HL-60 (cell line): ENCODE measurements at regions not wholly inside any gene's neighbourhood (a gene's known extent, or its start where the extent isn't known, plus 50 kb on each side); places are given as distances from the start of the nearest gene placed in this dataset.

Source experiments
- DNase-seq, 2 experiments: peaks; one replicate each; pipeline ENCODE4 v3.0.0-alpha.2; 2010 to 2020; ENCODE audit warnings: low read depth in 1 of 2, low spot score in 1 of 2
- H3K27ac ChIP-seq: fragments of 250-450 bp; sonication (Bioruptor Pico); replicated peaks from 2 replicates; pipeline ENCODE4 v1.5.1; 2020; ENCODE audit warnings: mild to moderate bottlenecking, moderate library complexity
- H3K27me3 ChIP-seq: fragments of 250-450 bp; sonication (Bioruptor Pico); 2 replicates; pipeline ENCODE4 v1.5.1; 2021; ENCODE audit warnings: mild to moderate bottlenecking, moderate library complexity; ENCODE audit not compliant: insufficient read depth, poor library complexity, severe bottlenecking
- H3K4me3 ChIP-seq: replicated peaks from 2 replicates; pipeline ENCODE4 v1.5.1; 2011; ENCODE audit warnings: mild to moderate bottlenecking, control low read depth, low read length; ENCODE audit not compliant: insufficient read depth
- GABPA ChIP-seq: IDR thresholded peaks from 2 replicates; pipeline ENCODE4 v1.6.1; 2012; ENCODE audit warnings: low read depth
- POLR2AphosphoS5 ChIP-seq: IDR thresholded peaks from 2 replicates; pipeline ENCODE4 v1.6.1; 2012; ENCODE audit warnings: low read depth
- SPI1 ChIP-seq: IDR thresholded peaks from 2 replicates; pipeline ENCODE4 v1.6.1; 2012; ENCODE audit warnings: low read depth, mild to moderate bottlenecking, borderline replicate concordance
- TF ChIP-seq, protein P1 (sequence below): IDR thresholded peaks from 2 replicates; pipeline ENCODE4 v1.6.1; 2012; ENCODE audit warnings: low read depth; ENCODE audit not compliant: insufficient replicate concordance
- TF ChIP-seq, protein P2 (sequence below): IDR thresholded peaks from one replicate; pipeline ENCODE4 v1.5.1; 2011; ENCODE audit warnings: low read length, control low read depth, inconsistent platforms; ENCODE audit not compliant: insufficient read depth

- no peak overlapping the region for H3K27ac ChIP-seq
- peaks cover 2% of the 10 kb centered on the region for H3K27me3 ChIP-seq
- no peak for DNase-seq
- H3K4me3 ChIP-seq: no peak overlapping the region
- no peak for TF ChIP-seq GABPA
- TF ChIP-seq, protein P1, sequence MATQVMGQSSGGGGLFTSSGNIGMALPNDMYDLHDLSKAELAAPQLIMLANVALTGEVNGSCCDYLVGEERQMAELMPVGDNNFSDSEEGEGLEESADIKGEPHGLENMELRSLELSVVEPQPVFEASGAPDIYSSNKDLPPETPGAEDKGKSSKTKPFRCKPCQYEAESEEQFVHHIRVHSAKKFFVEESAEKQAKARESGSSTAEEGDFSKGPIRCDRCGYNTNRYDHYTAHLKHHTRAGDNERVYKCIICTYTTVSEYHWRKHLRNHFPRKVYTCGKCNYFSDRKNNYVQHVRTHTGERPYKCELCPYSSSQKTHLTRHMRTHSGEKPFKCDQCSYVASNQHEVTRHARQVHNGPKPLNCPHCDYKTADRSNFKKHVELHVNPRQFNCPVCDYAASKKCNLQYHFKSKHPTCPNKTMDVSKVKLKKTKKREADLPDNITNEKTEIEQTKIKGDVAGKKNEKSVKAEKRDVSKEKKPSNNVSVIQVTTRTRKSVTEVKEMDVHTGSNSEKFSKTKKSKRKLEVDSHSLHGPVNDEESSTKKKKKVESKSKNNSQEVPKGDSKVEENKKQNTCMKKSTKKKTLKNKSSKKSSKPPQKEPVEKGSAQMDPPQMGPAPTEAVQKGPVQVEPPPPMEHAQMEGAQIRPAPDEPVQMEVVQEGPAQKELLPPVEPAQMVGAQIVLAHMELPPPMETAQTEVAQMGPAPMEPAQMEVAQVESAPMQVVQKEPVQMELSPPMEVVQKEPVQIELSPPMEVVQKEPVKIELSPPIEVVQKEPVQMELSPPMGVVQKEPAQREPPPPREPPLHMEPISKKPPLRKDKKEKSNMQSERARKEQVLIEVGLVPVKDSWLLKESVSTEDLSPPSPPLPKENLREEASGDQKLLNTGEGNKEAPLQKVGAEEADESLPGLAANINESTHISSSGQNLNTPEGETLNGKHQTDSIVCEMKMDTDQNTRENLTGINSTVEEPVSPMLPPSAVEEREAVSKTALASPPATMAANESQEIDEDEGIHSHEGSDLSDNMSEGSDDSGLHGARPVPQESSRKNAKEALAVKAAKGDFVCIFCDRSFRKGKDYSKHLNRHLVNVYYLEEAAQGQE: no peak
- no peak for TF ChIP-seq SPI1
- TF ChIP-seq, protein P2, sequence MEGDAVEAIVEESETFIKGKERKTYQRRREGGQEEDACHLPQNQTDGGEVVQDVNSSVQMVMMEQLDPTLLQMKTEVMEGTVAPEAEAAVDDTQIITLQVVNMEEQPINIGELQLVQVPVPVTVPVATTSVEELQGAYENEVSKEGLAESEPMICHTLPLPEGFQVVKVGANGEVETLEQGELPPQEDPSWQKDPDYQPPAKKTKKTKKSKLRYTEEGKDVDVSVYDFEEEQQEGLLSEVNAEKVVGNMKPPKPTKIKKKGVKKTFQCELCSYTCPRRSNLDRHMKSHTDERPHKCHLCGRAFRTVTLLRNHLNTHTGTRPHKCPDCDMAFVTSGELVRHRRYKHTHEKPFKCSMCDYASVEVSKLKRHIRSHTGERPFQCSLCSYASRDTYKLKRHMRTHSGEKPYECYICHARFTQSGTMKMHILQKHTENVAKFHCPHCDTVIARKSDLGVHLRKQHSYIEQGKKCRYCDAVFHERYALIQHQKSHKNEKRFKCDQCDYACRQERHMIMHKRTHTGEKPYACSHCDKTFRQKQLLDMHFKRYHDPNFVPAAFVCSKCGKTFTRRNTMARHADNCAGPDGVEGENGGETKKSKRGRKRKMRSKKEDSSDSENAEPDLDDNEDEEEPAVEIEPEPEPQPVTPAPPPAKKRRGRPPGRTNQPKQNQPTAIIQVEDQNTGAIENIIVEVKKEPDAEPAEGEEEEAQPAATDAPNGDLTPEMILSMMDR: no peak
- TF ChIP-seq POLR2AphosphoS5: no peak
Measured at GRCh38 chr1:209343511-209343910, 240.0 kb upstream of the CAMK1G start.

DNA sequence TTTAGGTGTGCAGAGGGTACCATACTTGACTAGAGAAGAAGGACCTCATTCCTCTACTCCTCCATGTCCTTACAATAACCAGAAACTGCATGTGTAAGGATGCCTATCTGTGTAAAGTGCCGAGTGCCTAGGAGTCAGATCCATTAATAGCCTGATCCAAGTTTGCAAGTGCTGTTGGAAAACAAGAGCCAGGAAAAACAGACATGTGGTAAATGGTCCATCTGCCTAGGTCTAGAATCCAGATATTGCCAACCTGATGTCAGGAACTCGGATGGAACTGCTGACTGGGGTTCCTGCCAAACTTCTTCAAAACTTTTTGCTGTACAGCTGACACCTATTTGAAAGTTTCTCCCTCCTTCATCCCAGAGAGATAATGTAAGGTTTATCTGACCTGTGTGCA lies 239.4 kb upstream of the CAMK1G start:
- H3K27me3 ChIP-seq: peaks cover 2% of the 10 kb centered on the region
- DNase-seq: no peak
- H3K27ac ChIP-seq: no peak overlapping the region
- TF ChIP-seq GABPA (no peak), SPI1 (no peak), POLR2AphosphoS5 (no peak)
- TF ChIP-seq, protein P2: no peak
- TF ChIP-seq, protein P1: no peak
- no peak overlapping the region for H3K4me3 ChIP-seq

- no peak for DNase-seq
- TF ChIP-seq SPI1 (no peak), POLR2AphosphoS5 (no peak), GABPA (no peak)
- TF ChIP-seq, protein P1: no peak
- TF ChIP-seq, protein P2: no peak
- H3K27me3 ChIP-seq: peaks cover 4% of the 10 kb centered on the region
- no peak overlapping the region for H3K4me3 ChIP-seq
- H3K27ac ChIP-seq: no peak overlapping the region
Measured at GRCh38 chr1:209349363-209350308, 233.9 kb upstream of the CAMK1G start.
